ENCODE measurements at regions not wholly inside any gene's neighbourhood (a gene's known extent, or its start where the extent isn't known, plus 50 kb on each side); places are given as distances from the start of the nearest gene placed in this dataset.

GRCh38 chr9:88215196-88216125, 77.2 kb upstream of the SPATA31C2 start:
- peaks cover 8% of the 10 kb centered on the region for H3K4me1 Mint-ChIP-seq (ENCODE audit: unreplicated experiment)
- peaks cover 2% of the 10 kb centered on the region for H3K27me3 Mint-ChIP-seq
- no peak overlapping the region for H3K27ac Mint-ChIP-seq
- no peak for DNase-seq (ENCODE audit: extremely low spot score, unreplicated experiment)
- no peaks in the 10 kb centered on the region for H3K36me3 Mint-ChIP-seq
- no peaks in the 10 kb centered on the region for H3K9me3 Mint-ChIP-seq
- no peak overlapping the region for H3K4me3 Mint-ChIP-seq
- TF ChIP-seq CTCF (conservative IDR thresholded peaks at IDR 0.05) = no peak

- Mint-ChIP-seq H3K4me3 (no peak overlapping the region), H3K9me3 (peaks cover 4% of the 10 kb centered on the region), H3K27ac (no peak overlapping the region), H3K36me3 (no peaks in the 10 kb centered on the region), H3K27me3 (no peaks in the 10 kb centered on the region), H3K4me1 (ENCODE audit: unreplicated experiment) (peaks cover 12% of the 10 kb centered on the region)
- no peak for DNase-seq (ENCODE audit: extremely low spot score, unreplicated experiment)
- TF ChIP-seq CTCF (conservative IDR thresholded peaks at IDR 0.05) = no peak
Observed at GRCh38 chr9:88202321-88202720, 64.0 kb upstream of the SPATA31C2 start.

GRCh38 chr9:88198341-88198807, 60.1 kb upstream of the SPATA31C2 start:
- Mint-ChIP-seq H3K27me3 (no peaks in the 10 kb centered on the region), H3K27ac (peak overlapping the region; percentile 68), H3K4me1 (ENCODE audit: unreplicated experiment) (peaks cover 21% of the 10 kb centered on the region), H3K36me3 (no peaks in the 10 kb centered on the region), H3K4me3 (peak overlapping the region; percentile 7), H3K9me3 (no peaks in the 10 kb centered on the region)
- no peak for DNase-seq (ENCODE audit: extremely low spot score, unreplicated experiment)
- TF ChIP-seq CTCF (conservative IDR thresholded peaks at IDR 0.05) = no peak

- Mint-ChIP-seq H3K4me1 (ENCODE audit: unreplicated experiment) (peaks cover 21% of the 10 kb centered on the region), H3K27me3 (no peaks in the 10 kb centered on the region), H3K27ac (peak overlapping the region; percentile 68), H3K36me3 (no peaks in the 10 kb centered on the region), H3K4me3 (peak overlapping the region; percentile 48), H3K9me3 (no peaks in the 10 kb centered on the region)
- DNase-seq (ENCODE audit: extremely low spot score, unreplicated experiment) = no peak
- TF ChIP-seq CTCF (conservative IDR thresholded peaks at IDR 0.05) = no peak
Observed at GRCh38 chr9:88197781-88198340, 59.6 kb upstream of the SPATA31C2 start.

- Mint-ChIP-seq H3K4me3 (no peak overlapping the region), H3K27ac (peak overlapping the region; percentile 43), H3K4me1 (ENCODE audit: unreplicated experiment) (peaks cover 21% of the 10 kb centered on the region), H3K36me3 (no peaks in the 10 kb centered on the region), H3K9me3 (no peaks in the 10 kb centered on the region), H3K27me3 (no peaks in the 10 kb centered on the region)
- no peak for TF ChIP-seq CTCF (conservative IDR thresholded peaks at IDR 0.05)
- DNase-seq (ENCODE audit: extremely low spot score, unreplicated experiment) = no peak
Observed at GRCh38 chr9:88197016-88197415, 58.7 kb upstream of the SPATA31C2 start.

All from type B pancreatic cell (in vitro differentiated cells).